ENCODE measurements at regions not wholly inside any gene's neighbourhood (a gene's known extent, or its start where the extent isn't known, plus 50 kb on each side); places are given as distances from the start of the nearest gene placed in this dataset.

GRCh38 chr14:106564058-106564643 is 1037.8 kb downstream of the TMEM121 start:
- H3K4me3 ChIP-seq (ENCODE audit: low read depth in 1 of 3, low read length in 3 of 3) = no peak overlapping the region
- H3K4me1 ChIP-seq (ENCODE audit: control insufficient read depth in 4 of 4, insufficient read depth in 4 of 4, low read length in 3 of 4) = peaks cover 0 to 5% (median 0%) of the 10 kb centered on the region in 4 donors
- no peak overlapping the region for H3K27ac ChIP-seq (ENCODE audit: low read depth in 1 of 2, low read length in 2 of 2)
- no peaks in the 10 kb centered on the region for H3K36me3 ChIP-seq (ENCODE audit: control insufficient read depth in 4 of 4, insufficient read depth in 3 of 4, low read depth in 1 of 4, low read length in 3 of 4)
- no peak overlapping the region for H3K9ac ChIP-seq (ENCODE audit: low read depth in 1 of 2, low read length in 2 of 2)
- 42% methylated on average over 14 of the region's 14 CpGs for WGBS
- peaks cover 0 to 4% (median 0%) of the 10 kb centered on the region in 4 donors for H3K27me3 ChIP-seq (ENCODE audit: control insufficient read depth in 4 of 4, insufficient read depth in 4 of 4, low read length in 3 of 4)
- H3K9me3 ChIP-seq (ENCODE audit: control insufficient read depth in 4 of 4, low read length in 3 of 4) = no peaks in the 10 kb centered on the region
- no peak for DNase-seq (ENCODE audit: low spot score)
- TF ChIP-seq RAD21 (IDR thresholded peaks at IDR 0.05) = peak in 1 of 2 donors; percentile 55
- no peak for TF ChIP-seq YY1 (IDR thresholded peaks at IDR 0.05)
- peak; percentile 36 for TF ChIP-seq CTCF (IDR thresholded peaks at IDR 0.05; ENCODE audit: low read depth, low read length, missing input control)

GRCh38 chr14:106578481-106578880 is 1052.1 kb downstream of the TMEM121 start:
- H3K9ac ChIP-seq (ENCODE audit: low read depth in 1 of 2, low read length in 2 of 2) = no peak overlapping the region
- H3K4me1 ChIP-seq (ENCODE audit: control insufficient read depth in 4 of 4, insufficient read depth in 4 of 4, low read length in 3 of 4) = no peaks in the 10 kb centered on the region
- H3K4me3 ChIP-seq (ENCODE audit: low read depth in 1 of 3, low read length in 3 of 3) = no peak overlapping the region
- no peaks in the 10 kb centered on the region for H3K36me3 ChIP-seq (ENCODE audit: control insufficient read depth in 4 of 4, insufficient read depth in 3 of 4, low read depth in 1 of 4, low read length in 3 of 4)
- peaks cover 0 to 6% (median 2%) of the 10 kb centered on the region in 4 donors for H3K27me3 ChIP-seq (ENCODE audit: control insufficient read depth in 4 of 4, insufficient read depth in 4 of 4, low read length in 3 of 4)
- H3K27ac ChIP-seq (ENCODE audit: low read depth in 1 of 2, low read length in 2 of 2) = no peak overlapping the region
- no peaks in the 10 kb centered on the region for H3K9me3 ChIP-seq (ENCODE audit: control insufficient read depth in 4 of 4, low read length in 3 of 4)
- TF ChIP-seq JUND (IDR thresholded peaks at IDR 0.05) (no peak), TAF1 (conservative IDR thresholded peaks at IDR 0.05) (no peak), RAD21 (IDR thresholded peaks at IDR 0.05) (no peak), MAX (IDR thresholded peaks at IDR 0.05) (no peak), GABPA (IDR thresholded peaks at IDR 0.05 in 1 of 2, conservative IDR thresholded peaks at IDR 0.05 in 1 of 2) (no peak), EGR1 (IDR thresholded peaks at IDR 0.05; ENCODE audit: low read depth in 2 of 2) (no peak), ZBTB33 (IDR thresholded peaks at IDR 0.05) (no peak), HNF4A (conservative IDR thresholded peaks at IDR 0.05) (no peak), REST (IDR thresholded peaks at IDR 0.05) (no peak), RXRA (IDR thresholded peaks at IDR 0.05) (no peak), CTCF (IDR thresholded peaks at IDR 0.05; ENCODE audit: low read depth, low read length, missing input control) (no peak), YY1 (IDR thresholded peaks at IDR 0.05) (no peak), NR2F2 (IDR thresholded peaks at IDR 0.05) (no peak), FOXA2 (IDR thresholded peaks at IDR 0.05) (no peak), ATF3 (IDR thresholded peaks at IDR 0.05) (no peak), HNF4G (IDR thresholded peaks at IDR 0.05) (no peak), SP1 (IDR thresholded peaks at IDR 0.05) (no peak)
- 69% methylated on average over 11 of the region's 11 CpGs for WGBS
- DNase-seq (ENCODE audit: low spot score) = no peak
